DND-41 (cell line): ENCODE measurements at regions not wholly inside any gene's neighbourhood (a gene's known extent, or its start where the extent isn't known, plus 50 kb on each side); places are given as distances from the start of the nearest gene placed in this dataset.

Experiments
- ATAC-seq: fragments of 200-7000 bp; cut with Tn5 transposase; 3 replicates; pipeline ENCODE4 v1.9.1; 2021; ENCODE audit warnings: low read depth; ENCODE audit not compliant: insufficient read depth
- DNase-seq: peaks from one replicate; pipeline ENCODE4 v3.0.0-alpha.2; 2020
- H2AFZ ChIP-seq: 2 replicates; pipeline ENCODE4 v1.6.0; 2012; ENCODE audit warnings: low read depth, low read length
- H3K27ac ChIP-seq: 2 replicates; pipeline ENCODE4 v1.5.1; 2012; ENCODE audit warnings: low read length, inconsistent platforms
- H3K27me3 ChIP-seq: fragments of 200-600 bp; sonication (generic); 2 replicates; pipeline ENCODE4 v1.6.0; 2012; ENCODE audit warnings: low read length, mild to moderate bottlenecking, inconsistent platforms; ENCODE audit not compliant: insufficient read depth, poor library complexity
- H3K36me3 ChIP-seq: 2 replicates; pipeline ENCODE4 v1.5.1; 2012; ENCODE audit warnings: low read length, inconsistent platforms; ENCODE audit not compliant: insufficient read depth
- H3K4me1 ChIP-seq: 2 replicates; pipeline ENCODE4 v1.5.1; 2012; ENCODE audit warnings: mild to moderate bottlenecking, low read length; ENCODE audit not compliant: insufficient read depth
- H3K4me2 ChIP-seq: 2 replicates; pipeline ENCODE4 v1.6.0; 2012; ENCODE audit warnings: mild to moderate bottlenecking, moderate library complexity, low read length, inconsistent platforms; ENCODE audit not compliant: insufficient read depth
- H3K4me3 ChIP-seq, 2 experiments: fragments of 200-600 bp in 1 of 2; shearing (Covaris generic) in 1 of 2; 2 replicates each; pipeline ENCODE4 v1.5.1; 2012 to 2016; ENCODE audit warnings: inconsistent platforms in 2 of 2, low read length in 2 of 2, mild to moderate bottlenecking in 2 of 2, low read depth in 1 of 2, moderate library complexity in 1 of 2
- H3K79me2 ChIP-seq: 2 replicates; pipeline ENCODE4 v1.6.0; 2012; ENCODE audit warnings: low read length, inconsistent platforms; ENCODE audit not compliant: insufficient read depth
- H3K9ac ChIP-seq: 2 replicates; pipeline ENCODE4 v1.6.0; 2012; ENCODE audit warnings: low read depth, mild to moderate bottlenecking, inconsistent platforms, low read length, moderate library complexity
- H3K9me3 ChIP-seq: 2 replicates; pipeline ENCODE4 v1.5.1; 2012; ENCODE audit warnings: low read length, moderate library complexity, mild to moderate bottlenecking, inconsistent platforms; ENCODE audit not compliant: insufficient read depth, severe bottlenecking
- H4K20me1 ChIP-seq: 2 replicates; pipeline ENCODE4 v1.6.0; 2012; ENCODE audit warnings: low read length; ENCODE audit not compliant: insufficient read depth
- EZH2 ChIP-seq: IDR thresholded peaks from 3 replicates; pipeline ENCODE4 v1.6.1; 2012; ENCODE audit warnings: borderline replicate concordance, low read depth, mild to moderate bottlenecking, moderate library complexity, low read length, inconsistent platforms; ENCODE audit not compliant: severe bottlenecking
- TF ChIP-seq, protein P1 (sequence below): IDR thresholded peaks from 2 replicates; pipeline ENCODE4 v1.5.1; 2012; ENCODE audit warnings: borderline replicate concordance, low read length, moderate library complexity, mild to moderate bottlenecking; ENCODE audit not compliant: poor library complexity, severe bottlenecking; ENCODE audit errors: extremely low read depth

DNA sequence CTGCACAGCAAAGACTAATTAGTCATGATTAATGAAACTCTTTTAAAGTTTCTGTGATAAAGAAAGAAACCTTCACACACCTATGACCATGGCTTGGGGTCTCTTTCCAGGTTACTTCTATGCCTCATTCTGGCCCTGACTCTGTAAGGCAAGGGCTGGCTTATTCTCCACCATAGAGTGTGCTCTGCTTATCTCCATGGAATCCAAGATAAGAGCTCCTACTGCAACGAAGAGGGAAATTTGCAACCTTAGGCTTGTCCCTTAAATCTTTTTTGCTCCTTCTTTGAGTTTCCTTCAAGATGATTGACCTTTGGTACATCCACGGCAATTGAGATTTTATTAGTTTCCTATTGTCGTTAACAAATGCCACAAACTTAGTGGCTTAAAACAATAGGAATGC lies 239.9 kb downstream of the SPRY2 start:
- no peaks in the 10 kb centered on the region for H3K36me3 ChIP-seq
- no peaks in the 10 kb centered on the region for H3K27me3 ChIP-seq
- H3K4me3 ChIP-seq: no peak overlapping the region
- ATAC-seq (no peak), DNase-seq (no peak)
- no peak overlapping the region for H3K27ac ChIP-seq
- no peaks in the 10 kb centered on the region for H4K20me1 ChIP-seq
- no peak overlapping the region for H2AFZ ChIP-seq
- TF ChIP-seq EZH2: no peak
- TF ChIP-seq, protein P1, sequence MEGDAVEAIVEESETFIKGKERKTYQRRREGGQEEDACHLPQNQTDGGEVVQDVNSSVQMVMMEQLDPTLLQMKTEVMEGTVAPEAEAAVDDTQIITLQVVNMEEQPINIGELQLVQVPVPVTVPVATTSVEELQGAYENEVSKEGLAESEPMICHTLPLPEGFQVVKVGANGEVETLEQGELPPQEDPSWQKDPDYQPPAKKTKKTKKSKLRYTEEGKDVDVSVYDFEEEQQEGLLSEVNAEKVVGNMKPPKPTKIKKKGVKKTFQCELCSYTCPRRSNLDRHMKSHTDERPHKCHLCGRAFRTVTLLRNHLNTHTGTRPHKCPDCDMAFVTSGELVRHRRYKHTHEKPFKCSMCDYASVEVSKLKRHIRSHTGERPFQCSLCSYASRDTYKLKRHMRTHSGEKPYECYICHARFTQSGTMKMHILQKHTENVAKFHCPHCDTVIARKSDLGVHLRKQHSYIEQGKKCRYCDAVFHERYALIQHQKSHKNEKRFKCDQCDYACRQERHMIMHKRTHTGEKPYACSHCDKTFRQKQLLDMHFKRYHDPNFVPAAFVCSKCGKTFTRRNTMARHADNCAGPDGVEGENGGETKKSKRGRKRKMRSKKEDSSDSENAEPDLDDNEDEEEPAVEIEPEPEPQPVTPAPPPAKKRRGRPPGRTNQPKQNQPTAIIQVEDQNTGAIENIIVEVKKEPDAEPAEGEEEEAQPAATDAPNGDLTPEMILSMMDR: no peak
- H3K9me3 ChIP-seq: no peaks in the 10 kb centered on the region
- H3K4me1 ChIP-seq: no peaks in the 10 kb centered on the region
- no peaks in the 10 kb centered on the region for H3K79me2 ChIP-seq
- H3K9ac ChIP-seq: no peak overlapping the region
- H3K4me2 ChIP-seq: no peak overlapping the region

DNA sequence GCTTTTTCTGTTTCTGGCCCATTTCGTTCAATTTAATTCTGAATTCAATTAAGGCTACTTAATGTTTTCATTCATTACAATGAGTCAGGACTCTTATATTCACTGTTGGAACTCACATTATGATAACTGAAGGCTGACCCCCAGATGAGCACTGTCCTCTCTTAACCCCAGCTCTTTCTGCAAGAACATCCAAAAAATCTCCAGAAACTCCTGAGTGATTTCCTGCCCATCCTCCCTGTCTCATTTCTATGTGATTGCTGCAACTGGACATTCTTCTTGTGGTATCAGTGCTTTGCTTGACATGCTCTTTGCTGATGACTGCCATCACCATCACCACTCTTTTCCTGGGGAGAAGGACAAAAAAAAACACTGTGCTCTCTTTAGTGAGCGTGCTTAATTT lies 240.3 kb downstream of the SPRY2 start:
- no peaks in the 10 kb centered on the region for H3K4me1 ChIP-seq
- no peaks in the 10 kb centered on the region for H3K79me2 ChIP-seq
- DNase-seq: no peak
- H2AFZ ChIP-seq: no peak overlapping the region
- H4K20me1 ChIP-seq: no peaks in the 10 kb centered on the region
- no peak overlapping the region for H3K9ac ChIP-seq
- H3K9me3 ChIP-seq: no peaks in the 10 kb centered on the region
- TF ChIP-seq EZH2: no peak
- TF ChIP-seq, protein P1: no peak
- H3K27ac ChIP-seq: no peak overlapping the region
- H3K36me3 ChIP-seq: no peaks in the 10 kb centered on the region
- H3K4me3 ChIP-seq: no peak overlapping the region
- ATAC-seq: no peak
- no peak overlapping the region for H3K4me2 ChIP-seq
- no peaks in the 10 kb centered on the region for H3K27me3 ChIP-seq

DNA sequence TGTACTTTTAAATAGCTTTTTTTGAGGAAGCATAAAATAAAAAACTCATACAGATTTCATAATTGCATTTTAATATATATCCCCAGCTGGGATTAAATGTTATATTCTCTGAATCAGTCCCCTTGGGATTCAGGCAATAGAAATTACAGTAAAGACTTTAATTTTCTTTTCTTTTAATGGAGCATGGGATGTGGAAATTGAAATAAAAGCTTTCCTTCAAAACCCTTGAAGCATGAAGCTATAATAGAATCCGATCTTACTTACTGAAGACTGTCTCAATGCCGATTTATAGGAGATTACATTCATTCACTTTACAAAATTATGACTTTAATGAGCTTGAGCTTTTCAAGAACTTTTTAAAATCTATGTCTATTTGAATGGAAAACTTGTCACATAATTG lies 243.4 kb downstream of the SPRY2 start:
- no peaks in the 10 kb centered on the region for H4K20me1 ChIP-seq

More for the DNA sequence above, 243.4 kb downstream of the SPRY2 start:
- Histone ChIP-seq H3K4me1 (no peaks in the 10 kb centered on the region), H3K4me3 (no peak overlapping the region), H3K27me3 (no peaks in the 10 kb centered on the region), H2AFZ (no peak overlapping the region), H3K27ac (no peak overlapping the region), H3K9ac (no peak overlapping the region), H3K4me2 (no peak overlapping the region), H3K9me3 (no peaks in the 10 kb centered on the region), H3K36me3 (no peaks in the 10 kb centered on the region), H3K79me2 (no peaks in the 10 kb centered on the region)
- TF ChIP-seq, protein P1: no peak
- TF ChIP-seq EZH2: no peak
- DNase-seq: no peak
- ATAC-seq: no peak
